Suprapubic skin (tissue), 3 donors: ENCODE measurements at regions not wholly inside any gene's neighbourhood (a gene's known extent, or its start where the extent isn't known, plus 50 kb on each side); places are given as distances from the start of the nearest gene placed in this dataset.

Experiments
- CTCF ChIP-seq, 2 donors: fragments of 200-600 bp in 1 of 2; fragments of 450-650 bp in 1 of 2; sonication (generic) in 1 of 2; IDR thresholded peaks; one replicate each; pipeline ENCODE4 v1.5.1; 2016 to 2019; ENCODE audit warnings: antibody characterized with exemption in 2 of 2, mild to moderate bottlenecking in 1 of 2, moderate library complexity in 1 of 2
- POLR2AphosphoS5 ChIP-seq, 3 donors: sonication (generic); formaldehyde crosslinking; IDR thresholded peaks; one replicate each; pipeline ENCODE4 v1.6.1; 2017; ENCODE audit warnings: antibody characterized with exemption in 3 of 3

GRCh38 chr18:23401400-23402347, 51.4 kb upstream of the RIOK3 start:
- TF ChIP-seq CTCF (IDR thresholded peaks at IDR 0.05), result no peak
- no peak for TF ChIP-seq POLR2AphosphoS5 (IDR thresholded peaks at IDR 0.05)
